ENCODE measurements at regions not wholly inside any gene's neighbourhood (a gene's known extent, or its start where the extent isn't known, plus 50 kb on each side); places are given as distances from the start of the nearest gene placed in this dataset.

- H3K9ac ChIP-seq, result no peak overlapping the region
- H3K27ac ChIP-seq, result no peak overlapping the region
- no peak overlapping the region for H3K4me3 ChIP-seq (ENCODE audit: low read depth, low read length)
- H3K27me3 ChIP-seq (ENCODE audit: control insufficient read depth, insufficient read depth, low read length), result no peaks in the 10 kb centered on the region
- no peak for TF ChIP-seq CTCF (IDR thresholded peaks at IDR 0.05)
- H3K4me1 ChIP-seq, result no peaks in the 10 kb centered on the region
- no peaks in the 10 kb centered on the region for H3K79me2 ChIP-seq
- no peak overlapping the region for H2AFZ ChIP-seq
- no peaks in the 10 kb centered on the region for H3K36me3 ChIP-seq (ENCODE audit: control insufficient read depth, insufficient read depth, low read length)
- H3K9me3 ChIP-seq (ENCODE audit: control insufficient read depth, low read length), result no peaks in the 10 kb centered on the region
- no peak overlapping the region for H3K4me2 ChIP-seq (ENCODE audit: low read length)
These were observed 345.1 kb upstream of the C11orf87 start for GRCh38 chr11:109076870-109077269.

- H3K4me2 ChIP-seq (ENCODE audit: low read length), result no peak overlapping the region
- no peak overlapping the region for H2AFZ ChIP-seq
- no peak overlapping the region for H3K9ac ChIP-seq
- H3K27me3 ChIP-seq (ENCODE audit: control insufficient read depth, insufficient read depth, low read length), result no peaks in the 10 kb centered on the region
- no peaks in the 10 kb centered on the region for H3K4me1 ChIP-seq
- no peaks in the 10 kb centered on the region for H3K36me3 ChIP-seq (ENCODE audit: control insufficient read depth, insufficient read depth, low read length)
- H3K4me3 ChIP-seq (ENCODE audit: low read depth, low read length), result no peak overlapping the region
- no peak for TF ChIP-seq CTCF (IDR thresholded peaks at IDR 0.05)
- no peak overlapping the region for H3K27ac ChIP-seq
- H3K9me3 ChIP-seq (ENCODE audit: control insufficient read depth, low read length), result no peaks in the 10 kb centered on the region
- no peaks in the 10 kb centered on the region for H3K79me2 ChIP-seq
These were observed 344.6 kb upstream of the C11orf87 start for GRCh38 chr11:109077291-109077920.

GRCh38 chr11:109085708-109086373 lies 336.1 kb upstream of the C11orf87 start:
- H3K79me2 ChIP-seq, result no peaks in the 10 kb centered on the region
- no peak overlapping the region for H3K4me2 ChIP-seq (ENCODE audit: low read length)
- no peak overlapping the region for H3K27ac ChIP-seq
- H2AFZ ChIP-seq, result no peak overlapping the region
- no peak for TF ChIP-seq CTCF (IDR thresholded peaks at IDR 0.05)
- H3K36me3 ChIP-seq (ENCODE audit: control insufficient read depth, insufficient read depth, low read length), result no peaks in the 10 kb centered on the region
- no peak overlapping the region for H3K9ac ChIP-seq
- no peaks in the 10 kb centered on the region for H3K27me3 ChIP-seq (ENCODE audit: control insufficient read depth, insufficient read depth, low read length)
- no peak overlapping the region for H3K4me3 ChIP-seq (ENCODE audit: low read depth, low read length)
- no peaks in the 10 kb centered on the region for H3K9me3 ChIP-seq (ENCODE audit: control insufficient read depth, low read length)
- no peaks in the 10 kb centered on the region for H3K4me1 ChIP-seq

- Histone ChIP-seq H3K27ac (no peak overlapping the region), H3K4me1 (no peaks in the 10 kb centered on the region), H3K79me2 (no peaks in the 10 kb centered on the region), H2AFZ (no peak overlapping the region), H3K9me3 (ENCODE audit: control insufficient read depth, low read length) (no peaks in the 10 kb centered on the region), H3K27me3 (ENCODE audit: control insufficient read depth, insufficient read depth, low read length) (no peaks in the 10 kb centered on the region), H3K4me3 (ENCODE audit: low read depth, low read length) (no peak overlapping the region), H3K4me2 (ENCODE audit: low read length) (no peak overlapping the region), H3K9ac (no peak overlapping the region), H3K36me3 (ENCODE audit: control insufficient read depth, insufficient read depth, low read length) (no peaks in the 10 kb centered on the region)
- TF ChIP-seq CTCF (IDR thresholded peaks at IDR 0.05), result no peak
These were observed 335.1 kb upstream of the C11orf87 start for GRCh38 chr11:109086931-109087330.

- no peaks in the 10 kb centered on the region for H3K4me1 ChIP-seq
- no peaks in the 10 kb centered on the region for H3K27me3 ChIP-seq (ENCODE audit: control insufficient read depth, insufficient read depth, low read length)
- H2AFZ ChIP-seq, result no peak overlapping the region
- H3K9ac ChIP-seq, result no peak overlapping the region
- no peak for TF ChIP-seq CTCF (IDR thresholded peaks at IDR 0.05)
- H3K79me2 ChIP-seq, result no peaks in the 10 kb centered on the region
- H3K36me3 ChIP-seq (ENCODE audit: control insufficient read depth, insufficient read depth, low read length), result no peaks in the 10 kb centered on the region
- no peak overlapping the region for H3K4me3 ChIP-seq (ENCODE audit: low read depth, low read length)
- no peak overlapping the region for H3K27ac ChIP-seq
- no peak overlapping the region for H3K4me2 ChIP-seq (ENCODE audit: low read length)
- no peaks in the 10 kb centered on the region for H3K9me3 ChIP-seq (ENCODE audit: control insufficient read depth, low read length)
These were observed 333.9 kb upstream of the C11orf87 start for GRCh38 chr11:109088086-109088485.
